ENCODE measurements at regions not wholly inside any gene's neighbourhood (a gene's known extent, or its start where the extent isn't known, plus 50 kb on each side); places are given as distances from the start of the nearest gene placed in this dataset.

GRCh38 chr1:194653385-194653784 lies 1467.0 kb upstream of the B3GALT2 start:
- no peak for TF ChIP-seq EP300 (IDR thresholded peaks at IDR 0.05)
- TF ChIP-seq, protein P1, sequence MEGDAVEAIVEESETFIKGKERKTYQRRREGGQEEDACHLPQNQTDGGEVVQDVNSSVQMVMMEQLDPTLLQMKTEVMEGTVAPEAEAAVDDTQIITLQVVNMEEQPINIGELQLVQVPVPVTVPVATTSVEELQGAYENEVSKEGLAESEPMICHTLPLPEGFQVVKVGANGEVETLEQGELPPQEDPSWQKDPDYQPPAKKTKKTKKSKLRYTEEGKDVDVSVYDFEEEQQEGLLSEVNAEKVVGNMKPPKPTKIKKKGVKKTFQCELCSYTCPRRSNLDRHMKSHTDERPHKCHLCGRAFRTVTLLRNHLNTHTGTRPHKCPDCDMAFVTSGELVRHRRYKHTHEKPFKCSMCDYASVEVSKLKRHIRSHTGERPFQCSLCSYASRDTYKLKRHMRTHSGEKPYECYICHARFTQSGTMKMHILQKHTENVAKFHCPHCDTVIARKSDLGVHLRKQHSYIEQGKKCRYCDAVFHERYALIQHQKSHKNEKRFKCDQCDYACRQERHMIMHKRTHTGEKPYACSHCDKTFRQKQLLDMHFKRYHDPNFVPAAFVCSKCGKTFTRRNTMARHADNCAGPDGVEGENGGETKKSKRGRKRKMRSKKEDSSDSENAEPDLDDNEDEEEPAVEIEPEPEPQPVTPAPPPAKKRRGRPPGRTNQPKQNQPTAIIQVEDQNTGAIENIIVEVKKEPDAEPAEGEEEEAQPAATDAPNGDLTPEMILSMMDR (IDR thresholded peaks at IDR 0.05), result no peak
- TF ChIP-seq POLR2A (IDR thresholded peaks at IDR 0.05), result no peak
